HG03280 (cell line): ENCODE measurements at regions not wholly inside any gene's neighbourhood (a gene's known extent, or its start where the extent isn't known, plus 50 kb on each side); places are given as distances from the start of the nearest gene placed in this dataset.
"Not testable (repeated sequence)": the region's sequence is repeated elsewhere in the genome, so short reads cannot be mapped to it uniquely, and the experiment has no call there.

Experiments
- ATAC-seq: cut with Tn5 transposase; IDR thresholded peaks from one replicate; pipeline ENCODE4 v1.9.1; 2021; ENCODE audit warnings: mild to moderate bottlenecking, moderate library complexity; ENCODE audit not compliant: unreplicated experiment

DNA sequence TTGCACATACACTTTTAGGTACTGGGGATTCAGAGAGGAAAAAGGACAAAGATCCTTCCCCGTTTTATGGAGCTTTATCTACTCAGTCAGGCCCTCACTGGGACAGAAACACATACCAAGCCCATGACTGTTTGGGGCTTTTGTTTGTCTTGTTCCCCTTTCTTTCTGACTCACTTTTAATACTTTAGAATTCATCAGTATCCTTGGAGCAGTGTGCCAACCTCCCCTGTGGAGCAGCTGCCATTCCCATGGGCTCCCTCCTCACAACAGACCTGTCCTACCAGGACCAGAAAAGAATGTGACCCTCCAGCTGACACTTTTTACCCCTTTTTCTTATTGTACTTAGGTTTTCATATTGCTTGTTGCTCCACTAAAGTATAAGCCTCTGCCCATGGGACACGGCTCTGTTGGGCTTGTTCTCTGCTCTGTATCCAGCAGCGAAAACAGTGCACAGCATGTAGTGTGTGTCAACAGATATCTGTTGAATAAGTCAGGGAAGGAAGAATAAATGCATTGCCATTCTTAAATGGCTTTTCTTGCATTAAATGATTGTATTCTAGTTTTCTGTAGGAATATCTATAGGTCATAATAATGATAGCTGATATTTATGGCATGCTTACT, 431.1 kb downstream of the EFNB2 start:
- ATAC-seq, result no peak

DNA sequence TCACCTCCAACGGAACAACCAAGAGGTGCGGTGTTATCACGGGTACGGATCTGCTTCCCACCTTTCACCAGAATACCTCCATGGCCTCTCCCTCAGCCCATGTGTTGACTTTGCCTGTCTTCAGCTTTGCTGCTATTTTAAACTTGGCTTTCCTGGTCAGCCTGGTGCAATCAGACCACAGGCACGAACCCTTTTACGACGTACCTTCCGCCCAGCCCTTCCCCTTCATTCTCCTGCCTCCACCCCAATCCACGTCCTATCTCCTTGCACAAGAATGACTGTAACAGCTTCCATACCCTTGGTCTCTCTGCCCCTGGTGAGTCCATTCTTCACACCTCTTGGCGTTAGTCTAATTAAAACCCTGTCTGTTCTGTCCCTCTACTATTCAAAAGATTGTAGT, 431.7 kb downstream of the EFNB2 start:
- ATAC-seq, result no peak

DNA sequence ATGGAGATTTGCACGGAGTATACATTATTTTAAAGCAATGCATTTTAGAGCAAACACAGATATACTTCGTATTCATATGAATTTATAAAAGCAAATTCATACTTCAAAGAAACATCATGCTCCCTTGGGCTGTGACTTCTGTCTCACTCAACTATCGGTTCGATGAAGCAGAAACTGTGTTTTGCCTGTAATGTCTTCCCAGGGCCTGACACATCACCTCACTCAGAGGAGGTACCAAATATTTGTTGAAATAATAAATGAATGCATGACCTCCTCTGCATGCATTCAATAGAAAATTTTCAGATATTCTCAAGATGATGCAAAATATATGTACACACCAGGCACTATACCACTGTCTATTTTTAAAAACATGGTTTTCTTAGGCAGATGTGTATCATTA, 432.7 kb downstream of the EFNB2 start:
- ATAC-seq, result no peak

GRCh38 chr13:106101201-106101600, 434.3 kb downstream of the EFNB2 start:
- ATAC-seq, result no peak

DNA sequence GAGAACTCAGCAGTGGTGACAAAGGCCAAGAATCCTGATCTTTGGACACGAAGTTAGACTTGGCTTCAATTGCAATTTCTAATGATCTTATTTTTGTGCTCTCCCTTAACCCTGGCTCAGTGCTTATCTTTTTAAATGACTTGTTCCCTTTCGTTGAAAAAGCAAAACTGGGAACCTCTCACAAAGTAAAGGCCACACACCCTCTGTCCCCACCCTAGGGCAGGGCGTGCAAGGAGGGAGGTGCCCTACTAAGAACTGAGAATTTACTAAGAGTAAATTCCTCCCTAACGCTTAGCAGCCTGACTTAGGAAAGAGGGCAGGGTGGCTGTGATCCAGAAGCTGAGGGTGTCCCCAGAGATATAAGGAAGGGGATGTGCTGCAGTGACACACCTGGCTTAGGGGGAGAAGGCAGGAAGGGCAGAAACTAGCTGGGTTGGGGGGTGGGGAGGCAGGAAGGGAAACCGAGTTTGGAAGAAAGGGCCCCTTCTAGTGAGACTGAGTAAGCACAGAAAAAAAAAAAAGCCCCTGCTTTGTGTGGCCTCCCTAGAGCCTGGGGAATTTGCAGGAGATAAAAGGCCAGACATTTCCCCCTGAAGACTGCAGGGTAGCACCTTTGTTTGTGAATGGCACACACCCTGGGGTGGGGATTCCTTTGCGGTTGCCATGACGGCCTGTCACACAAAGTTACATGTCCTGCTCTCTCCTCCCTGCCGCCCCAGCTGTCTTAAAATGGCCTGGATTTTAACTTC, 435.1 kb downstream of the EFNB2 start:
- no peak for ATAC-seq

DNA sequence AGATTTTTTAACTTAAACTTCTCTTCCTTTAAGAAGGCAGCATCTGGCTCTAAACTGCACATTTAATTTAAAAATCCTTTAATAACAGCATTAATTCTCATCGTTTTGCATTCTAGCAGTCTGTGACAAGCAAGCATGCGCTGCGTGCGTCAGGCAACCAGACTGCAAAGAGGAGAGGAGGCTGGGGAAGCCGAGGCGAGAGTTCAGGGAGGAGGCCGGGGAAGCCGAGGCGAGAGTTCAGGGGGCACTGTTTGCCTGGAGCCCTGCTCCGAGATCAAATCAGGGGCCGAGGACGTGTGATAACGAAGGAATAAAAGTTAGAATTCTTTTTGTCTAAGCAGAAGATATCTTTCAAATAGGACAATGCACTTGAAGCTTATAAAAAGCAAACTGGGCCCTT, 435.7 kb downstream of the EFNB2 start:
- ATAC-seq, result no peak

DNA sequence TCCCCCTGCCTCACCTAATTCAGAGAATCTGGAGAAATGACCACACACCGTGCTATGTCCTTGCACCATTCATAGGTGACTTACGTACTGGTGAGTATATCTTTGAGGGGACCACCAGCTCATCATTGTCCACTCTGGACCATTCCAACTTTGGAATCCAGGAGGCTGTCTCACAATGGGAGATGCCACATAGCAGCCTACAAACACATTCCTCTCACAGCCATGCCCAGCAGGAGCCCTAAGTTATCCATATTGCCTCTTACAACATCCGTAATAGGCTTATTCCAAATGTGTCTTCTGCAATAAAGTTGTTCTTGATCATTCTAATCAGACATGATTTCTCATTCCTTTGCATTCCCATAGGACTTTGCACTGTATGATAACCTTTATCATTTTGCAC, 436.7 kb downstream of the EFNB2 start:
- ATAC-seq, result no peak

DNA sequence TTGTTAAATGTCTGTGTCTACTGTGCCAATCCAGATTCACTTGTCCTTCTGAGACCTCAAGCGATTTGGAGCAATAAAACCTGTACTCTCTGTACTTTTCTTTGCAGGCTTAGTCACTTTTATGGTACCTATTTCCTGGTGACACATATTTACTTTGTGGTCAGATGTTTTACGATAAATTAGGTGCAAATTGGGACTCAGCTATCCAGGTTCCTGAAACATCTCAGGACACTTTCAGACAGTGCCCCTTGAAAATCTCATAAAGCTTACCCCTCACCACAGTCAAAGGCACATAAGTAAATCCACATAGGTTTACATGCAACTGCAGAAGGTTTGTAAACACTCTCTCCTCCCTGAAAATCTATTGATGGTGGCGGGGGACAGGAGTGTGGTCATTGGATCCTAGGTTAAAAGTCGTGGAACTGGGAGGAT, 438.8 kb downstream of the EFNB2 start:
- ATAC-seq, result no peak

DNA sequence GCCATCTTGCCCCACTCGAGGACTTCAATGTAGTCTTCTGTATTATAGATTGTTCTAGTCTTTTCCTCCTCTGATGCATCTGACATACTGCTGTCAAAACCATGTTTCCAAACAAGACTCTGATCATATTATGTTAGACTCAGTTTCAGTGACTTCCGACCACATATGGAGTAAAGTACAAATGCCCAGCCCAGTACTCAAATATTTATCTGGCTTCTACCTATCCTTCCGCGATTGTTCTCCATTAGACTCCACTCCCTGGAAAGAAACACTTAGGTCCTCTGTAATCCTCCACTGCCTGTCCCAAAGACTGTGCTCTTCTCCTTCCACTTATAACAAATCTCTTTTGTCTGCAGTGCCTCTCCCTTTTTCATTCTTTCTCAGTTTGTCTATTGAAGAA, 439.5 kb downstream of the EFNB2 start:
- ATAC-seq, result no peak

DNA sequence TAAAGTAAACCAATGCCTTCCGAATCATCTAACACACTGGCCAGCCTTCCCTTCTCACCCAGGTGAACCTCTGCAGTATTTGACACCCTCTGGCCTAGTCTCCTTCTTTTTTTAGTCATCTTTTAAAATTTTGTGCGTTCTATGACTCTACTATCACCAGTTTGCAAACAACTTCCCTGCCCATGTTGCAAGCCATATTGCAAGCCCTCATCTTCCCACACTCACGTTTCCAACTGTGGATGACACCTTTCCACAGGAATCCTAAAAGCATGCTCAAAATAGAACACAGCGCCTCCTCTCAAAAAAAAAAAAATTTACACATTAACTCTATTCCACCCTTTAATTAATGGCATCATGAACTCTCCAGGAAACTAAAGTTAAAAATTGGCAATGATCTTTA, 440.1 kb downstream of the EFNB2 start:
- no peak for ATAC-seq

DNA sequence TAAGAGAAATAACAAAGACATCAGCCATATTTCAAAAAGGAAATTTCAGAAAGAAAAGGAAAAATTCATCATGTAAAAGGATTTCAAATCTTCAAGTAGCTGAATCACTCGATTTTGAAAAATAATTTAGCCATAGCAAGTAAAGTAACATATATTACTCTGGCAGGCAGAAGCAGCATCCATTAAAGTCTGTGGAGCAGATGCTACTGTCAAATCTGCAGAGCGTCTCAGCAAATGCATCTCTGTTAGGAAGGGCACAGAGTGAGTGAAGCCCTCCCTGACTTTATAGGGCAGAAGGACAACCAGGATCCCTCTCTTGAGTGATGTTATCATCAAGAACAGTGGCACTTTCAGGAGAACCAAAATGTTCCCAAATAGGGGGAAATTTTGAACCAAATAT, 445.5 kb downstream of the EFNB2 start:
- ATAC-seq, result no peak

DNA sequence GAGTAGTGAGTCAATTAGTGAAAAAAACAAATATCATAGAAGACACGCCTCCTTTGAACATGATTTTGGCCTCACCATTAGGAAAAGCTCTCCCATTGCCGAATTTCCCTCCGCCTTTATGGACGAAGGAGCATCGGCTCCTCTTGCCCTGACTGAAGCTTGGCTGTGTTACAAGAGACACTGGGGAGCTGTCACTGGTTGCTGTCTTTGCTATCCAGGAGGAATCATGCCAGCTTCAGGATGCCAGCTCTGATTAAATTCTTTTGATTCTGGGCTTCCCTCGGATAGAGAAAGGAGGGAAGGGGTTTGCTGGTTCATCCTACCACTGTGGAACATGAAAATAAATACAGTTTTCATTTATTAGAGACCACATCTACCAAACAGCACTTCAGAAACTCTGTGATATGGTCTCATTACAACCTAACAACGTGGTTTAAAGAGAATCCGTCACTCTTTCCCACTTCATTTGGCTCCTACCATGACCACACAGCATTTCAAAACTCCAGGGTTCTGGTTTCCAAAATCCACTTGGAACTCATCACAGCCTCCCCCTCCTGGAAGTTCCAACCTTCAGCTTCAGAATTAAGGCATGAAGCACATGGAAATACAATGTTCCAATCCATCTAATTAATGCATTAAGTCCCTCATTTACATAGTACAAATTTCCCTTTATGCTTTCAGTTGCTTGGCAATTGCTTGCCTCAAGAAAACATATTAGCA, 446.0 kb downstream of the EFNB2 start:
- ATAC-seq, result no peak

GRCh38 chr13:106088085-106088484, 447.4 kb downstream of the EFNB2 start:
- ATAC-seq, result no peak

DNA sequence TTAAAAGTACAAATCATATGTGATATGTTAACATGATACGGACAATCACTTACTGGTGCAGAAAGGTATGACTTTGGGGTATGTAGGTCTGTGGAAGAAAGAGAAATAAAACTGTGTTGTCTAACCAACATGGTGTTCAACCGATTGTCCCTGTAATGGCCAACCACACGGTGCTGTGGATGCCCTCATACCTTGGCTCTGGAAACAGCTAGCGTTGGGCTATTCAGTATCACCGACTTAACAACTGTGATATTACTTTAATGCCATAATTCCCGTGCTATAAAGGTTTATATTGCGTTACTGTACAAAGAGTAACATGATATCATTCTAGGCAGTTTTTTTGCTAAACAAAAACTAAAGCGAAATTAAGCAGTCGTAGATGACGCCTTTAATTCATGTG, 448.3 kb downstream of the EFNB2 start:
- no peak for ATAC-seq

GRCh38 chr13:106083620-106084350, 451.7 kb downstream of the EFNB2 start:
- ATAC-seq, result no peak

GRCh38 chr13:106081221-106081620, 454.2 kb downstream of the EFNB2 start:
- not testable (repeated sequence) for ATAC-seq

- ATAC-seq, result no peak
These were observed 457.3 kb downstream of the EFNB2 start for GRCh38 chr13:106078191-106078590.

- no peak for ATAC-seq
These were observed 458.4 kb downstream of the EFNB2 start for GRCh38 chr13:106077017-106077416.

- no peak for ATAC-seq
These were observed 463.4 kb downstream of the EFNB2 start for GRCh38 chr13:106072014-106072413.

- no peak for ATAC-seq
These were observed 471.7 kb downstream of the EFNB2 start for GRCh38 chr13:106063591-106064313.

DNA sequence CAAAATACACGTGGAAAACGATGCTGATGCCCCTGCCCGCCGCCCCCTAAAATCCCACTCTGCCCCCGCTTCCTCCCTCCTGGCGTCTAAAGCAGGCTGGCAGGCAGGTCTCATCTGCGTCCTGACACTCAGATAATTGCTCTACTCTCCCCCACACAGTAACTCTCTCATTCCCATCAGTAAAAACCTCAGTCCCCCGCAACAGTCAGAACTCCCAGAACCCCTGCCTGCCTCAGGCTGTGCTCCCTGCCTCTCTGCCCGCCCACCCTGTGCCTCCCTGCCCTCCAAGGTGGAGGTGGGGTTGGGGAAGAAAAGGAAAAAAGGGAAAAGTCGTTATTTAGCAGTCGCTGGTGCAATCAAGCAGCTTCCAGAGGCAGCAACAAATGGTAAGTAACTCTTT, 473.7 kb downstream of the EFNB2 start:
- ATAC-seq, result no peak
